ENCODE measurements at regions not wholly inside any gene's neighbourhood (a gene's known extent, or its start where the extent isn't known, plus 50 kb on each side); places are given as distances from the start of the nearest gene placed in this dataset.

DNA sequence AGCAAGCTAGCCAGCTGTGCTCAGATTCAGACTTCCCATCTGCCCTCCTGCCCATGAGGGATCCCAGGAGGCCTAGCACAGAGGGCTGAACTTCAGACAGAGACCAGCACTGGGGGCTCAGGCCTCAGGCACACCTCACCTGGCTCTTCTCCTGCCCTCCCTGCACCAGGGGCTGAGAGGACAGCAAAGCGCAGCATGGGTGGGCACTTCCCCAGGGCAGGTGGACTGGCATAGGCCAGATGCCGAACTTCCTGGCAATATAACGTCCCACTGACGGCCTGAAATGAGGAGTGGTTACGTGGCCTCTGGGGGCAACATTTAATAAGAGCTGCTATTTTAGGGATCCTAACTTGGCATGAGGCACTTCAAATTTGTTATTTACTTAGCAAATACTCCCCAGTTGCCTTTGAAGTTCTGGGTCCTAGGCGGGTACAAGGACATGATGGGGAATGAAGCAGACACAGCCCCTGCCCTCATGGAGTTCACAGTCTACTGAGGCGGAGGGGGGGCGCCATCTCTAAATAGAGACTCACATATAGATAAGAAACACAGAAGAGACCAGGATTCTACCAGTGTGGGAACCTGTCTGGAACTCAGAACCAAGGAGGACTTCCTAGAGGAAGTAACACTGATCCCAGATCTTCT lies 101.8 kb upstream of the ZMIZ1 start:
- TF ChIP-seq, protein P1, sequence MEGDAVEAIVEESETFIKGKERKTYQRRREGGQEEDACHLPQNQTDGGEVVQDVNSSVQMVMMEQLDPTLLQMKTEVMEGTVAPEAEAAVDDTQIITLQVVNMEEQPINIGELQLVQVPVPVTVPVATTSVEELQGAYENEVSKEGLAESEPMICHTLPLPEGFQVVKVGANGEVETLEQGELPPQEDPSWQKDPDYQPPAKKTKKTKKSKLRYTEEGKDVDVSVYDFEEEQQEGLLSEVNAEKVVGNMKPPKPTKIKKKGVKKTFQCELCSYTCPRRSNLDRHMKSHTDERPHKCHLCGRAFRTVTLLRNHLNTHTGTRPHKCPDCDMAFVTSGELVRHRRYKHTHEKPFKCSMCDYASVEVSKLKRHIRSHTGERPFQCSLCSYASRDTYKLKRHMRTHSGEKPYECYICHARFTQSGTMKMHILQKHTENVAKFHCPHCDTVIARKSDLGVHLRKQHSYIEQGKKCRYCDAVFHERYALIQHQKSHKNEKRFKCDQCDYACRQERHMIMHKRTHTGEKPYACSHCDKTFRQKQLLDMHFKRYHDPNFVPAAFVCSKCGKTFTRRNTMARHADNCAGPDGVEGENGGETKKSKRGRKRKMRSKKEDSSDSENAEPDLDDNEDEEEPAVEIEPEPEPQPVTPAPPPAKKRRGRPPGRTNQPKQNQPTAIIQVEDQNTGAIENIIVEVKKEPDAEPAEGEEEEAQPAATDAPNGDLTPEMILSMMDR (IDR thresholded peaks at IDR 0.05), result no peak
- Mint-ChIP-seq H3K9me3 (ENCODE audit: low read depth) (no peaks in the 10 kb centered on the region), H3K27ac (ENCODE audit: unreplicated experiment) (no peak overlapping the region), H3K4me3 (ENCODE audit: unreplicated experiment) (no peak overlapping the region), H3K27me3 (ENCODE audit: low read depth) (no peaks in the 10 kb centered on the region), H3K36me3 (ENCODE audit: low read depth) (no peaks in the 10 kb centered on the region), H3K4me1 (ENCODE audit: low read depth) (peaks cover 23% of the 10 kb centered on the region)
- DNase-seq (ENCODE audit: low spot score), result no peak

GRCh38 chr10:78968300-78968942 lies 100.3 kb upstream of the ZMIZ1 start:
- Mint-ChIP-seq H3K27me3 (ENCODE audit: low read depth) (no peaks in the 10 kb centered on the region), H3K4me1 (ENCODE audit: low read depth) (peaks cover 36% of the 10 kb centered on the region), H3K4me3 (ENCODE audit: unreplicated experiment) (no peak overlapping the region), H3K36me3 (ENCODE audit: low read depth) (no peaks in the 10 kb centered on the region), H3K27ac (ENCODE audit: unreplicated experiment) (no peak overlapping the region), H3K9me3 (ENCODE audit: low read depth) (no peaks in the 10 kb centered on the region)
- no peak for DNase-seq (ENCODE audit: low spot score)
- TF ChIP-seq, protein P1 (IDR thresholded peaks at IDR 0.05), result no peak

DNA sequence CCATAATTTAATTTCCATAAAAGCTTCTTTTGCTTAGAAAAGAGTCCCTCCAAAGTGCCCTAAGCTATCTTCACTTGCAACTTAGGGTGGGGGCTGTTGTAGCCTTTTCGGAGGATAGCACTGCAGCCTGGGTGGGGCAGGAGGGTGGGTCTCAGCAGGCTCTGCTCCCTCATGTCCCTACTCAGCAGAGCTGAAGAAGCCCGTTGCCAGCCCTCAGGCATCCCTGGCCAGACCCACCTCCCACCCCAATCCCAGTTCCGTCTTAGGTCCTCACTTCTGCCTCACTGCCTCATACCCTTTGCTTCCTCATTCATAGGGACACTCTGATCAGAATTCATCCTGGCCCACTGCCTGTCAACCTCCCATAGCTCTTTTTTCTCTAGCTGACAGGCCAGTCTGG lies 99.8 kb upstream of the ZMIZ1 start:
- TF ChIP-seq, protein P1 (IDR thresholded peaks at IDR 0.05), result no peak
- no peak overlapping the region for H3K4me3 Mint-ChIP-seq (ENCODE audit: unreplicated experiment)
- H3K27ac Mint-ChIP-seq (ENCODE audit: unreplicated experiment), result no peak overlapping the region
- no peaks in the 10 kb centered on the region for H3K27me3 Mint-ChIP-seq (ENCODE audit: low read depth)
- no peaks in the 10 kb centered on the region for H3K36me3 Mint-ChIP-seq (ENCODE audit: low read depth)
- no peak for DNase-seq (ENCODE audit: low spot score)
- peaks cover 35% of the 10 kb centered on the region for H3K4me1 Mint-ChIP-seq (ENCODE audit: low read depth)
- H3K9me3 Mint-ChIP-seq (ENCODE audit: low read depth), result no peaks in the 10 kb centered on the region

DNA sequence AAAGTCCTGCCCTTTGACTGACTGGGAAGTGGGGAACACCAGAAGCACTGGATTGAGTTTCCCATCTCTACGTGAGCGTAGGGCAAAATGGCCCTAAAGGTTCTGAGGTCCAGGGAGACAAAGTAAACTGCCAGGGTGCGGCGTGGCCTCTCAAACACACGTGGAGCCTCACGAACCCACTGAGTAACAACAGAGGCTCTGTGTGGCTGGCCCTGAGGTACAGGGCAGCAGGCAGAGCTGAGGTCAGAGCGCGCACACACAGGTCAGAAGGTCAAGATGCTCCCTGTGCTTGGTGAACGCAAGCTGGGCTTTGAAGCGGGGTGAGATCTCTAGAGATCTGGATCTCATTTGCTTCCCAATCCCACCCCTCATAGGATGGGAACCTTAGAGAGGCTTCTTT lies 99.0 kb upstream of the ZMIZ1 start:
- Mint-ChIP-seq H3K4me3 (ENCODE audit: unreplicated experiment) (no peak overlapping the region), H3K27ac (ENCODE audit: unreplicated experiment) (no peak overlapping the region), H3K27me3 (ENCODE audit: low read depth) (no peaks in the 10 kb centered on the region)

GRCh38 chr10:78970261-78970660 lies 98.5 kb upstream of the ZMIZ1 start:
- Mint-ChIP-seq H3K4me1 (ENCODE audit: low read depth) (peaks cover 36% of the 10 kb centered on the region), H3K36me3 (ENCODE audit: low read depth) (no peaks in the 10 kb centered on the region), H3K27me3 (ENCODE audit: low read depth) (no peaks in the 10 kb centered on the region), H3K4me3 (ENCODE audit: unreplicated experiment) (no peak overlapping the region), H3K9me3 (ENCODE audit: low read depth) (no peaks in the 10 kb centered on the region), H3K27ac (ENCODE audit: unreplicated experiment) (no peak overlapping the region)
- no peak for DNase-seq (ENCODE audit: low spot score)
- TF ChIP-seq, protein P1 (IDR thresholded peaks at IDR 0.05), result no peak

More for the DNA sequence above, 99.0 kb upstream of the ZMIZ1 start:
- Mint-ChIP-seq H3K4me1 (ENCODE audit: low read depth) (peaks cover 35% of the 10 kb centered on the region), H3K36me3 (ENCODE audit: low read depth) (no peaks in the 10 kb centered on the region), H3K9me3 (ENCODE audit: low read depth) (no peaks in the 10 kb centered on the region)
- TF ChIP-seq, protein P1 (IDR thresholded peaks at IDR 0.05), result no peak
- DNase-seq (ENCODE audit: low spot score), result no peak
